Fibroblast of skin of scalp (primary cell): ENCODE measurements at regions not wholly inside any gene's neighbourhood (a gene's known extent, or its start where the extent isn't known, plus 50 kb on each side); places are given as distances from the start of the nearest gene placed in this dataset.

Experiments used
- DNase-seq: peaks from one replicate; pipeline ENCODE4 v3.0.0-alpha.2; 2013

DNA sequence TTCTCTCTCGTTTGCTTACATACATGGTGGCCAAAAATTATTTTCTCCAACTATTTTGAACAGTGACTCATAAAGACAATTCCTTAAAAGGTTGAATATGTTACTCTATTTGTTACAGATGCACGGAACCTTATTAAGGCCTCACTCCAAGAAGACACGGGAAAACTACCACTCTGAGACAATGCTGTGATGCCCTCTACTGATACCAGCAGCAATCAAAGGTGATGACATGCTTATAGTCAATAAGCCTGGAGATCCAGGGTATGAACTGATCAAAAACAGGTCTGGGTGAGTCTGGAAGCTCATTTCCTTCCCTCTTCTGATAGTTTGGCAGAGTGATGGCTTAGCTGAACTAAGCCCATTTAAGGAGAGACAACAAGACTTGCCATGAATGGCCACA, 563.0 kb downstream of the LRRIQ3 start:
- no peak for DNase-seq

DNA sequence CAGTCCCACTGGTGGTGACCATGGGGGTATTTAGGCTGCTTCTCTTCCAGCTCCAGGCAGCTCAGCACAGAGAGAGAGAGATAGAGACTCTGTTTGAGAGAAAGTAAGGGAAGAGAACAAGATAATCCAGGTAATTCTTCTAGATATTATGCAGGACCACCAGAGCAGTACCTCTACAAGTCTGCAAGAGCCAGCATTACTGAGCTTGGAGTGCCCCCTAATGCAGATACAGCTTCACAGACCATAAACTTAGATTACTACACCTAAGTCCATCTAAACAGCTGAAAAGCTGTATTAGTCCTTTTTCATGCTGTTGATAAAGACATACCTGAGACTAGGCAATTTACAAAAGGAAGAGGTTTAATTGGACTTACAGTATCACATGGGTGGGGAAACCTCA, 570.3 kb downstream of the LRRIQ3 start:
- no peak for DNase-seq

DNA sequence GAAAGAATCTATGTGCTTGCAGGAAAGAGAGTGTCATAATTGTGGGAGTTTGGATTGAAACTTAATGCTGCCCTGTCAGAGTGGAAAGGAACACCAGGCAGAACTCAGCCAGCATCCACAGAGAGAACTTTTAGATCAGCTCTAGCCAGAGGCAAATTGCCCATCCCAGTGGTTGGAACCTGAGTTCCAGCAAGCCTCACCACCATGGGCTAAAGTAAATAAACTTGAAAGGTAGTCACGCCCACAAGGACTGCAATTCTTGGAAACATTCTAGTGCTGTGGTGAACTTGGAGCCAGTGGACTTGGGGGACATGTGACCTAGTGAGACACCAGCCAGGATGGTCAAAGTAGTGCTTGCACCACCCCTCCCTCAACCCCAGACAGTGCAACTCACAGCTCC, 571.6 kb downstream of the LRRIQ3 start:
- DNase-seq: no peak

DNA sequence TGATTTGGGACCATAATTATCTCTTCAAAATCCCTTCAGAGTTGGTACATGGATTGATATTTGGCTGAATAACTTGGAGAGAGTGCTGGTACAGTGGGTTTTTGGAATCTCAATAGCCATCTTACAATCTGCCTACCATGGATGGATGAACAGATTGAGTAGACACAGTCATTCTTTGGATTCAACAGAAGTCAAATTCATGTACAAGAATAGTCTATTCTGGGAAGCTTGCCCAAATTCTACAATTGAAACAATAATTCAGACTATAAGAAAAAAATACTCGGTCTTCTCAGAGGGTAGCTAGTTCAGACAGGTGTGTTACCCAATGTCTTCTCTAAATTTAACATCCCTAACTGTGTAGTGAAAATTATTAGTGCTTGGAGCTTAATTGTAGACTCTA, 574.0 kb downstream of the LRRIQ3 start:
- DNase-seq: no peak

DNA sequence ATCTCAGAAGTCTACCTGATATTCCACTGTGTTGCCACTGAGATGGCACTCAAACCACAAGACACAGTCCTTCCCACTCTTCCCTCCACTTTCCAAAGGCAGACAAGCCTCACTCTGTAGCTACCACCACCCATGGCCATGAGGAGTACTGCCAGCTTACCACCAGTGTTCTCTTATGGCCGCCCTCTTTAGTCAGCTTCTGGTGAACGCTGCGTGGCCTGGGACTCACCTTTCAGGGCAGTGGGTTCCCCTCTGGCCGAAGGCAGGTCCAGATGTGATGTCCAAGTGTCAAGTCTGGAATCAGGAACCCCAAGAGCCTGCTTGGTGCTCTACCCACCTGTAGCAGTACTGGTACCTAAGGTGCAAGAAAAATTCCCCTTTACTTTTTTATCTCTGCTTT, 580.8 kb downstream of the LRRIQ3 start:
- DNase-seq: no peak

DNA sequence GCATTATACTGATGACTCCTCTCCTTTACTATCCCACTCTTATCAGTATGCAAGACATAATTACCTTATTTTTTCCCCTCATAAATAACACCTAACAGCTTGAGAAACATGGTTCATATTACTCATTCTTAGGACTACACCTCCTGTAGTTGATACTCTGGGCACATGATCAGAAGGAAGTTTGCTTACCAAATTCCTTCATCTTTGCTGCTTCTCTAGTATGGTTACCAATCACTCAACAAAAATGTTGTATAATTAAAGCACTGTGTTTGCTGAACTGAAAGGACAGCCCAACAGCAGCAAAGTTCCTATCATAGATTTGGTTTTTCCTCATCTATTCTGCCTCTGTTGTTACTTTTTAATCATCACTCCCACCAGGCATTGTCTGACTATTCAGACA, 586.3 kb downstream of the LRRIQ3 start:
- DNase-seq: no peak

- DNase-seq: no peak
Observed at GRCh38 chr1:73604739-73605138, 593.2 kb downstream of the LRRIQ3 start.

- DNase-seq: no peak
Observed at GRCh38 chr1:73604211-73604610, 593.8 kb downstream of the LRRIQ3 start.

DNA sequence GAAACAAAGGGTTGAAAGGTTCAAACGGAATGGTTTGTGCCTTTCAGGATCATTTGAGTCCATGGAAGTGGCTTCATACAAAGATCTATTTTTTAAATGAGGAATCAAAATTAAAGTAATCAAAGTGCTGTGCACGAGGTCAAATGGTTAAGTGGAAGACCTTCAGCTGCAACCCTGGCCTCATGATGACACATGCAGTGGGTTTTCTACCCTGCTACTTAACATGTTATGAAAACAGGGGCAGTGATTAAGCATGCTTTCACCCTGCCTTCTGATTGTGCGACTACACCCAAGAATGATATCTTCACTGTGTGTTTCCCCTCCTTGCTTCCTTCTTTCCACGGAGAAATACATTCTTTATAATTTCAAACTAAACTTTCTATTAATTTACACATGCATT, 604.2 kb downstream of the LRRIQ3 start:
- no peak for DNase-seq

DNA sequence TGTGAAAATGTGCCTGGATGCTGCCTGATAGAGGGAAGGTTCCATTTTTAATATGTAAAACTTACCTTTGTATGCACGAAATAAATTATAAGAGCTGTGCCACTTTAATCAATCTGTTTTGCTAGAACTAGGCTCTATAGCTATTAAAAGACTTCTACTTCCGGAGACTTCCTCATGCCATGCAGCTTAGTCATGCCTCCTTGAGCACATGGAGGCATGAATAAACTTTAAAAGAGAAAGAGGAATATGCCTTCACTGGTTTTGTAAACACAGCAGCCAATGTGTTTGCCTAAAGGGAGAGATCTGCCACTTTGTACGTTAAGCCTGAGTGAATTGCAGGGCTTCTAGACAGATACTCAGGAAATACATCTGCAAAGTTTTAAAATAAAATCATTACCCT, 604.6 kb downstream of the LRRIQ3 start:
- DNase-seq: peak; percentile 67

GRCh38 chr1:73587080-73587479, 610.9 kb downstream of the LRRIQ3 start:
- no peak for DNase-seq

DNA sequence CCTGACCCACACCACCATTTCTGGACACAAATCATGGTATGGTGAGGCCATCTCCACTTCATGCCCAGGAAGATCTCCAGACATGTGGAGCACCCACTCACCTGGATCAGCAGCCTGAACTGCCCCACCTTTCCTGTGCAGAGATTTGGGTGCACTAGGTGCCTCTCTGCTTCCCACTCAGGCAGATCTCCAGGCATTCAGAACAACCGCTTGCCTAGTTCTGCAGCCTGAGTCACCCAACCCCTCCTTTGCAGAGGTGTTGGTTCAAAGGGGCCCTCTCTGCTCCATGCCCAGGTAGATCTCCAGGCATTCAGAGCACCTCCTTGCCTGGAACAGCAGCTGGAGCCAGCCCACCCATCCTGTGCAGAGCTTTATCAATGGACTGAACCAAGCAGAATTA, 620.8 kb downstream of the LRRIQ3 start:
- no peak for DNase-seq

DNA sequence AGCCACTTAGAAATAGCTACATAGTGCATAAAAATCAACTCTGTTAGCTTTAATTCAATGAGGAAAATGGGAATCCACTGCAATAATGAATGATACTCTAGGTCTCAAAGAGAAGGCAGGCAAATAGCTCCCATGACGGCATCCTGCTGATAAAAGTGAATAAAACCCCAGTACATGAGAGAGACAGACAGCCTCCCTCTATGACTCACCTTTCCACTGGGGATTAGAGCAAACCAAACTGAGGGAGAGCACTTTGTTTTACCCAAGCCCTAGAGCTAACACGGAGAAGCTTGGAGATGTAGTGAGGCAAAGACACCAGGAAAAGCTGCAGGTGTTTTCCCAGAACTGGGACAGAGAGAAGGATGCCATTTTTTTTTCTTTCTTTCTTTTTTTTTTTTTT, 621.9 kb downstream of the LRRIQ3 start:
- DNase-seq: no peak

DNA sequence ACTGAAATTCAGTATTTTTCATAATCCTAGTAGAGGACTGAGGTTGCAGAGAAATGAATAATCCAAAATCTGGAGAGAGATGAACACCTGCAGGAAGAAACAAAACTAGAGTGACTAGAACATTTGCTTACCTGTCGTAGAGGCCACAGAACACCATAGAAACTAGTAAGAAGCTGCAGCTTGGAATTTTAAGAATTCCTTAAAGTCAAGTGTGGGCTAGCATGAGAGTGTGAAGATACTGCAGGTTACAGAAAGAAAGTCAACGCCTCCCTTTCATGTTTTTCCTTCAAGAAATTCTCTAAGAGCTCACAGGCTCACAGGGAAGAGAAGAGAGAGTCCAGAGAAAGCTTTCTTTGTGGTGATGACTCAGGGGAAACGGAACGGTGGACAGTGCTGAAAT, 633.7 kb downstream of the LRRIQ3 start:
- no peak for DNase-seq

- DNase-seq: no peak
Observed at GRCh38 chr1:73556270-73556669, 641.7 kb downstream of the LRRIQ3 start.

DNA sequence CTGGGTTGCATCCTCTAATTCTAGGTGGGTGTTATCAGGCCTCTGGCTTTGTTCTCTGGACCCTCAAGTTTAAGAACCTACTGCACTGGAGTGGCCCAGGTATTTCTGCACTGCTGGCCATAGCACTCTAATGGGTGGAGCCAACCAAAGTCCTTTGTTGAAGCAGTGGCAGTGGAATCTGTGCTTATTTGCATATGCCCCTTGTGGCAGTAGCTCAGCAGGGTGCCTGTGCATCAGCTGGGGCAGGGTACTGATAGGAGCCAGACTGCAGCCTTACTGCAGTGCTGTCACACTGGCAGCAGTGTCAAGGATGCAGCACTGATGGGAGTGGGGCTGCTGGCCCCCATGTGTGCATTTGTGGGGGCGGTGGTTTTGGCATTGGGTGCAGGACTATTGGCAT, 660.6 kb downstream of the LRRIQ3 start:
- DNase-seq: no peak

GRCh38 chr1:73517603-73518191, 680.3 kb downstream of the LRRIQ3 start:
- DNase-seq: no peak

DNA sequence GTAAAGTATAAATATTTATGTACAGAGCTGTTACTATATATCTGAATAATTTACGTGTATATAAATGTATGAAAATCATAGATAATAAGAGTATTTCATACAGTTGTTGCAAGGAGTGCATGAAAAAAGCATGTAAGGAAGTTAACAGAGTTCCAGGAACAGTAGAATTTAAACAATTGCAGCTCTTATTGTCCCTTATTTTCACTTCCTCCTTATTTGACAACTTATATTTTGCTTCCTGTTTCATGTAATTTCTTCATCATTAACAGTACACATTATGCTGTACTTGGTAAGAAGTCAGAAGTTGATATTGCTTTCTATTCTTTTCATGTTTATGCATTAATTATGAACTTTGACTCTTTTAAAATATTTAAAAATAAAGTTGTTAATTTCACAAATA, 681.5 kb downstream of the LRRIQ3 start:
- no peak for DNase-seq

DNA sequence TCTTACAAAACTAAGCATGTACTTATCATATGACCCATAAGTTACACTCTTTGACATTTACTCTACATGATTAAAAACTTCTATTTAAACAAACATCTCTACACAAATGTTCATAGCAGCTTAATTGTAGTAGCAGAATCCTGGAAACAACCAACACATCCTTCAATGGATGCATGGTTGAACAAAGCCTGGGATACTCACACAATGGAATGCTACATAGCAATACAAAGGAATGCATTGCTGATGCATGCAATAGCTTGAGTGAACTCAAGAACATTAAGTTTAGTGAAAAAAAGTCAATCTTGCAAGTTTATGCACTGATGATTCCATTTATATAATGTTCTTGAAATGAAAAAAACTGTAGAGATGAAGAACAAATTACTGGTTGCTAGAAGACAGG, 686.9 kb downstream of the LRRIQ3 start:
- no peak for DNase-seq

- no peak for DNase-seq
Observed at GRCh38 chr1:73500154-73500553, 697.8 kb downstream of the LRRIQ3 start.

- no peak for DNase-seq
Observed at GRCh38 chr1:73499671-73500070, 698.3 kb downstream of the LRRIQ3 start.

GRCh38 chr1:73491621-73492020, 706.4 kb downstream of the LRRIQ3 start:
- no peak for DNase-seq

DNA sequence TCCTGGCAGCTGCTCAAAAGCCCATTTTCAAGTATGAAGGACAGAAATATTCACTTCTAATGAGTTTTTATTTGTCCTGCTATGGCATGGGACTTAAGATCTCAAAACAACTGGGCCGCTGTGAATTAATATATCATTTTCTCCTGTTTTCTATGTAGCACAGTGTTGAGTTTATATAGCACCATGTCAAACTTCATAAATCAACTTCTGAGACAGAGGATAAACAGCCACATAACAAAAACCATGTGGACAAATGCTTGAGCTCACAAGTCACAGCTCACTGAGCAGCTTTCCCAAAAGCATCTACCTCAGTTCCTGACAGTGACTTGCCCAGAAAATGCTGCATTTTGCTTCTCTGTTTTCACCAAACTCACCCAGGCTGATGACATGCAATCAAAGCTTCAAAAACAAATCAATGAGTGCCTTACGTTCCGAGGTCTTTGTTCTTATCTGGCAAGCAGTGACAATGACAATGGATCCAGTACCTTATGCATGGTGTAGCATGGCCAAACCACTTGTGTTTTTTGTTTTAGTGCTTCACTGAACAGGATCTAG, 722.6 kb downstream of the LRRIQ3 start:
- DNase-seq: no peak

DNA sequence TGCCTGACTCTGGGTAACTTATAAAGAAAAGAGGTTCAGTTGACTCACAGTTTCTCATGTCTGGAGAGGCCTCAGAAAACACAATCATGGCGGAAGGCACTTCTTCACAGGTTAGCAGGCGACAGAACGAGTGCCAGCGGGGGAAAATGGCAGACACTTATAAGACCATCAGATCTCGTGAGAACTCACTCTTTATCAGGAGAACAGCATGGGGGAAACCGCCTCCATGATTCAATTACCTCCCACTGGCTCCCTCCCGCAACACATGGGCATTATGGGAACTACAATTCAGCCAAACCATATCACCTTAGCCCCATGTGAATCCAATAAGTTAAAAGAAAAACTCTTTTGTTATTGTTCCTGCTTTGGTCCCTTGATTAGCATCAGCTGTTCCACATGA, 725.2 kb downstream of the LRRIQ3 start:
- DNase-seq: no peak

DNA sequence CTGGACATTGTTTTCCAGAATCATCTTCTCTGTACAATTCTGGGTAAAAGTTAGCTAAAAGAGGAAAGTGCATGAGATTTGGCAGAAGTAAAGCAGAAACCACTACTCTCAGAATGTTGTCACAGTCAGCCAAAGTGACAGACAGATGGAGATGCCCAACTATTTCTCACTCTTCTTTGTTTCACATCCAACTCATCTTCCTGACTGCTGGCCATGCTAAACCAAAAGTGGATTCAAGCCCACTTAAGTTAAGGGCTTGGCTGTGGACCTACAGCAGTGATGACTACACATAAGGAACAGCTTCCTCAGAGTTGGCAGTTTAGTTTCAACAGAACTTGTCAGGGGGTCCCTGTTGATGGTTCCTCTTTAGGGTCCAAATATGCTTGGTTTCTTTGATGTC, 730.2 kb downstream of the LRRIQ3 start:
- DNase-seq: no peak
